HepG2 (cell line): ENCODE measurements at regions not wholly inside any gene's neighbourhood (a gene's known extent, or its start where the extent isn't known, plus 50 kb on each side); places are given as distances from the start of the nearest gene placed in this dataset.
A peak's percentile ranks its signal among the peaks of the same experiment; 100 is the strongest.

Source experiments
- ATAC-seq: fragments of 200-7000 bp; cut with Tn5 transposase; 3 replicates; pipeline ENCODE4 v1.9.1; 2020; ENCODE audit warnings: mild to moderate bottlenecking, moderate library complexity
- BruUV-seq: library from RNA; stranded (reverse); fragments of 400-500 nt; replicated peaks from 2 replicates; lab custom pipeline; 2021; lab: Mats Ljungman, UMichigan
- CTCF ChIA-PET: fragments of 300-600 bp; formaldehyde crosslinking; extraction: SDS; loops from one replicate; lab custom pipeline; 2021; ENCODE audit warnings: low total read pairs, inconsistent platforms, low intra/inter-chr PET ratio; lab: Yijun Ruan, JAX
- POLR2A ChIA-PET: fragments of 350-600 bp; sonication (Branson Sonifier 250); formaldehyde crosslinking; loops from one replicate; lab custom pipeline; 2020; ENCODE audit warnings: antibody characterized with exemption, inconsistent platforms; lab: Yijun Ruan, JAX
- DNase-seq: peaks from one replicate; pipeline ENCODE4 v3.0.0-alpha.2; 2015; ENCODE audit warnings: low spot score
- FAIRE-seq: peaks from 3 replicates; lab custom pipeline; 2011; peaks lifted over from hg19 to GRCh38; lab: Jason Lieb, UNC
- H2AFZ ChIP-seq: one replicate; pipeline ENCODE4 v1.6.1; 2011; ENCODE audit warnings: low read length, inconsistent platforms
- H3K27ac ChIP-seq: fragments of 300-600 bp; 3 replicates; pipeline ENCODE4 v1.8.0; 2011; ENCODE audit warnings: mixed run types, mild to moderate bottlenecking, mixed read lengths, low read length, inconsistent platforms; ENCODE audit not compliant: insufficient read depth; ENCODE audit errors: extremely low read length
- H3K27me3 ChIP-seq, 2 experiments: fragments of 200-600 bp in 1 of 2; 2 replicates in 1 of 2; 3 replicates in 1 of 2; pipeline versions ENCODE4 v1.6.0 to v1.8.0; 2011; ENCODE audit warnings: low read length in 2 of 2, mild to moderate bottlenecking in 2 of 2, moderate library complexity in 2 of 2, inconsistent platforms in 1 of 2; ENCODE audit not compliant: insufficient read depth in 2 of 2, control insufficient read depth in 1 of 2
- H3K36me3 ChIP-seq, 2 experiments: fragments of 200-600 bp in 1 of 2; replicated peaks in 1 of 2; 2 replicates in 1 of 2; 3 replicates in 1 of 2; pipeline versions ENCODE4 v1.5.1 to v1.8.0; 2011; ENCODE audit warnings: low read length in 2 of 2, inconsistent platforms in 1 of 2; ENCODE audit not compliant: insufficient read depth in 2 of 2, control insufficient read depth in 1 of 2
- H3K4me1 ChIP-seq: 2 replicates; pipeline ENCODE4 v1.5.1; 2012; ENCODE audit warnings: low read length, inconsistent platforms; ENCODE audit not compliant: insufficient read depth
- H3K4me2 ChIP-seq: 2 replicates; pipeline ENCODE4 v1.6.0; 2011; ENCODE audit warnings: low read depth, low read length, inconsistent platforms
- H3K4me3 ChIP-seq, 3 experiments: fragments of 200-600 bp in 1 of 3; sonication (generic), shearing (Covaris generic) in 1 of 3; replicated peaks in 1 of 3; 2 replicates each; pipeline ENCODE4 v1.5.1; 2011 to 2016; ENCODE audit warnings: low read length in 3 of 3, inconsistent platforms in 2 of 3, low read depth in 2 of 3, mild to moderate bottlenecking in 2 of 3, control low read depth in 1 of 3, mixed read lengths in 1 of 3; ENCODE audit not compliant: insufficient read depth in 1 of 3
- H3K79me2 ChIP-seq: one replicate; pipeline ENCODE4 v1.6.1; 2011; ENCODE audit warnings: low read length, inconsistent platforms; ENCODE audit not compliant: insufficient read depth
- H3K9ac ChIP-seq: 2 replicates; pipeline ENCODE4 v1.6.0; 2011; ENCODE audit warnings: mild to moderate bottlenecking, low read depth, low read length, inconsistent platforms; ENCODE audit not compliant: insufficient read depth
- H3K9me3 ChIP-seq: 2 replicates; pipeline ENCODE4 v1.5.1; 2012; ENCODE audit warnings: mild to moderate bottlenecking, low read length
- H4K20me1 ChIP-seq: 2 replicates; pipeline ENCODE4 v1.6.0; 2011; ENCODE audit warnings: inconsistent platforms, mild to moderate bottlenecking, low read length, moderate library complexity; ENCODE audit not compliant: insufficient read depth
- ARNTL ChIP-seq: sonication (generic); formaldehyde crosslinking; IDR thresholded peaks from 2 replicates; pipeline ENCODE4 v1.4.0; 2020; ENCODE audit warnings: mild to moderate bottlenecking, missing genetic modification reagents
- ATRX ChIP-seq: sonication (generic); formaldehyde crosslinking; IDR thresholded peaks from 2 replicates; pipeline ENCODE4 v1.4.0; 2020; ENCODE audit warnings: missing genetic modification reagents, borderline replicate concordance
- BHLHE40 ChIP-seq: IDR thresholded peaks from 2 replicates; pipeline ENCODE4 v1.6.1; 2011; ENCODE audit warnings: low read length, improper control_type of control experiment
- ELF1 ChIP-seq: sonication (generic); formaldehyde crosslinking; IDR thresholded peaks from 2 replicates; pipeline ENCODE4 v1.4.0; 2020; ENCODE audit warnings: missing genetic modification reagents
- HDAC2 ChIP-seq: sonication (generic); formaldehyde crosslinking; IDR thresholded peaks from 2 replicates; pipeline ENCODE4 v1.4.0; 2020; ENCODE audit warnings: missing genetic modification reagents
- MAFF ChIP-seq: IDR thresholded peaks from 2 replicates; pipeline ENCODE4 v1.6.1; 2011; ENCODE audit warnings: low read depth, low read length, improper control_type of control experiment
- MAFK ChIP-seq, 2 experiments: IDR thresholded peaks in 1 of 2; conservative IDR thresholded peaks in 1 of 2; 2 replicates each; pipeline ENCODE4 v1.6.1; 2011; ENCODE audit warnings: improper control_type of control experiment in 2 of 2, low read length in 2 of 2
- SETDB1 ChIP-seq: sonication (generic); formaldehyde crosslinking; IDR thresholded peaks from 2 replicates; pipeline ENCODE4 v1.5.1; 2020; ENCODE audit warnings: missing genetic modification reagents, mild to moderate bottlenecking, borderline replicate concordance
- SP140L ChIP-seq: sonication (generic); formaldehyde crosslinking; IDR thresholded peaks from 2 replicates; pipeline ENCODE4 v1.4.0; 2020; ENCODE audit warnings: missing genetic modification reagents, borderline replicate concordance
- U2AF2 ChIP-seq: fragments of 200-400 bp; formaldehyde crosslinking; IDR thresholded peaks from 2 replicates; pipeline ENCODE4 v1.6.1; 2017; ENCODE audit warnings: low read depth, mild to moderate bottlenecking, low read length
- XRCC5 ChIP-seq: fragments of 200-400 bp; formaldehyde crosslinking; optimal IDR thresholded peaks from 2 replicates; pipeline ENCODE3; 2017; ENCODE audit warnings: mild to moderate bottlenecking, low read length
- ZNF24 ChIP-seq: fragments of 450-650 bp; IDR thresholded peaks from 2 replicates; pipeline ENCODE4 v1.6.1; 2017; ENCODE audit warnings: antibody characterized with exemption, mild to moderate bottlenecking
- ZNF274 ChIP-seq: sonication (generic); formaldehyde crosslinking; IDR thresholded peaks from 2 replicates; pipeline ENCODE4 v1.5.1; 2020; ENCODE audit warnings: mild to moderate bottlenecking, missing genetic modification reagents
- ZNF33B ChIP-seq: sonication (generic); formaldehyde crosslinking; IDR thresholded peaks from 2 replicates; pipeline ENCODE4 v1.5.1; 2020; ENCODE audit warnings: mild to moderate bottlenecking, missing genetic modification reagents
- ZNF614 ChIP-seq: IDR thresholded peaks from 2 replicates; pipeline ENCODE4 v1.6.1; 2018; ENCODE audit warnings: missing biosample characterization, missing genetic modification reagents, inconsistent platforms, borderline replicate concordance
- whole genome bisulfite sequencing: methylation state at CpG from one replicate; pipeline ENCODE4 v1.1.6; 2017; ENCODE audit warnings: low lambda C conversion rate; 5-methylcytosine and 5-hydroxymethylcytosine counted together
- in situ Hi-C: cut with HindIII; loops from 2 replicates; pipeline ENCODE4 v1.10.0; 2017; ENCODE audit warnings: low pct_unique_long_range_greater_than_20kb; ENCODE audit not compliant: extremely low pct_ligation_motif_present
- intact Hi-C: fragments of 100-400 bp; cut with micrococcal nuclease; formaldehyde crosslinking; loops from one replicate; pipeline ENCODE4 v1.10.0; 2022; ENCODE audit not compliant: unreplicated experiment
- TF ChIP-seq, protein P1 (sequence below): sonication (generic); formaldehyde crosslinking; IDR thresholded peaks from 2 replicates; pipeline ENCODE4 v1.5.0; 2020; ENCODE audit warnings: missing genetic modification reagents
- TF ChIP-seq, protein P2 (sequence below): sonication (generic); formaldehyde crosslinking; IDR thresholded peaks from 2 replicates; pipeline ENCODE4 v1.8.0; 2022; ENCODE audit warnings: low read depth, missing genetic modification reagents

DNA sequence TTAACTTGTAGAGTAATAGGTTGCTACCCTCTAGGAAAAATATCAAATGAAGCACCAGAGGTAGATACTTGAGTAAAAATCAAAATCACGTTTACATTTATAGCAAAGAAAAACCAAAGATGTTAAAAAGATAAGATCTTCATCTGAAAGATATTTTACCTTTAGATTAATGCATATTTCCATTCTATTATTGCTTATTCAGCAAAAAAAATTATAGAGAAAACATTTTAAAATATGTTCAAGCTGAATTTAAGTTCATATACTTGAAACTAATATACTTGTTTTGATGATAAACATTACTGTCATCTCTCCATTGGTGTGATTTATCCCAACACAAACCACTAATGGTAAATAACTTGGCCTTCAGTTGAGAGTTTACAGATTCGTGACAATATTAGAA lies 422.3 kb downstream of the CAAP1 start:
- no peak for ATAC-seq
- TF ChIP-seq XRCC5 (no peak), BHLHE40 (no peak), MAFK (conservative IDR thresholded peaks at IDR 0.05 in 1 of 2, IDR thresholded peaks at IDR 0.05 in 1 of 2; ENCODE audit: low read length in 2 of 2) (peak; percentile 84 to 98), MAFF (peak; percentile 92), ELF1 (CRISPR knock-in tag) (no peak)
- TF ChIP-seq, protein P1, sequence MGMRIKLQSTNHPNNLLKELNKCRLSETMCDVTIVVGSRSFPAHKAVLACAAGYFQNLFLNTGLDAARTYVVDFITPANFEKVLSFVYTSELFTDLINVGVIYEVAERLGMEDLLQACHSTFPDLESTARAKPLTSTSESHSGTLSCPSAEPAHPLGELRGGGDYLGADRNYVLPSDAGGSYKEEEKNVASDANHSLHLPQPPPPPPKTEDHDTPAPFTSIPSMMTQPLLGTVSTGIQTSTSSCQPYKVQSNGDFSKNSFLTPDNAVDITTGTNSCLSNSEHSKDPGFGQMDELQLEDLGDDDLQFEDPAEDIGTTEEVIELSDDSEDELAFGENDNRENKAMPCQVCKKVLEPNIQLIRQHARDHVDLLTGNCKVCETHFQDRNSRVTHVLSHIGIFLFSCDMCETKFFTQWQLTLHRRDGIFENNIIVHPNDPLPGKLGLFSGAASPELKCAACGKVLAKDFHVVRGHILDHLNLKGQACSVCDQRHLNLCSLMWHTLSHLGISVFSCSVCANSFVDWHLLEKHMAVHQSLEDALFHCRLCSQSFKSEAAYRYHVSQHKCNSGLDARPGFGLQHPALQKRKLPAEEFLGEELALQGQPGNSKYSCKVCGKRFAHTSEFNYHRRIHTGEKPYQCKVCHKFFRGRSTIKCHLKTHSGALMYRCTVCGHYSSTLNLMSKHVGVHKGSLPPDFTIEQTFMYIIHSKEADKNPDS (CRISPR knock-in tag) = no peak
- TF ChIP-seq, all 625 proteins: peak for 2
- Histone ChIP-seq H4K20me1 (no peaks in the 10 kb centered on the region), H3K4me1 (no peaks in the 10 kb centered on the region), H3K4me2 (no peak overlapping the region), H3K27ac (no peak overlapping the region), H3K36me3 (no peaks in the 10 kb centered on the region), H3K79me2 (no peaks in the 10 kb centered on the region), H3K9me3 (no peaks in the 10 kb centered on the region), H3K4me3 (no peak overlapping the region), H3K27me3 (no peaks in the 10 kb centered on the region), H3K9ac (no peak overlapping the region), H2AFZ (no peak overlapping the region)
- intact Hi-C loops (no loop called here), in situ Hi-C loops (no loop called here)
- WGBS = 2% methylated on average over 2 of the region's 2 CpGs
- ChIA-PET POLR2A (no interaction called here), CTCF (no interaction called here)
- DNase-seq (no peak), FAIRE-seq (no peak)
- no TSS peak for BruUV-seq

DNA sequence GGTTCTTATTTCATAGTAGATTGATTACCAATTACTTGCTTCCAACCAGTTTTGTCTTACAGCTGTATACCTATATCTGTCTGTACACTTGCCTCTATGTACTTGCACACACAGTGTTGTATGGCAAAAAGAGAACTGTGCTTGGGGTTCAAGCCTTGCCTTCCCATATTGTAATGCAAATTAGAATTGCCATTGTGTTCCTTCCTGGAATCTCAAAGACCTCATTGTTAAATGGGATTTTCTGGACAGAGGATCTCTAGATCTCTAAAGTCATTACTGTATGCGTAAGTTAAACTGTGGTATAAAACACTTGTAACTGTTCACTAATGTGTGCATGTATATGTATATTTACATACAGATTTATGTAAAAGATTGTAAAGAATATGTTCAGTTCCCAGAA lies 428.8 kb downstream of the CAAP1 start:
- no peak for ATAC-seq
- no peaks in the 10 kb centered on the region for H3K79me2 ChIP-seq
- FAIRE-seq = no peak
- no peaks in the 10 kb centered on the region for H3K4me1 ChIP-seq
- POLR2A ChIA-PET = no interaction called here
- H3K4me3 ChIP-seq = no peak overlapping the region
- H3K27ac ChIP-seq = no peak overlapping the region
- no peaks in the 10 kb centered on the region for H3K36me3 ChIP-seq
- H3K9ac ChIP-seq = no peak overlapping the region
- no peak for DNase-seq
- no peaks in the 10 kb centered on the region for H4K20me1 ChIP-seq
- no peak overlapping the region for H2AFZ ChIP-seq
- CTCF ChIA-PET = no interaction called here
- H3K4me2 ChIP-seq = no peak overlapping the region
- BruUV-seq = no TSS peak
- TF ChIP-seq SP140L (CRISPR knock-in tag) (no peak), U2AF2 (no peak), HDAC2 (no peak), SETDB1 (no peak), ARNTL (CRISPR knock-in tag) (no peak), ZNF33B (no peak), ZNF24 (no peak), ATRX (CRISPR knock-in tag) (no peak), ZNF614 (CRISPR knock-in tag) (no peak), ZNF274 (CRISPR knock-in tag) (no peak)
- TF ChIP-seq, protein P2, sequence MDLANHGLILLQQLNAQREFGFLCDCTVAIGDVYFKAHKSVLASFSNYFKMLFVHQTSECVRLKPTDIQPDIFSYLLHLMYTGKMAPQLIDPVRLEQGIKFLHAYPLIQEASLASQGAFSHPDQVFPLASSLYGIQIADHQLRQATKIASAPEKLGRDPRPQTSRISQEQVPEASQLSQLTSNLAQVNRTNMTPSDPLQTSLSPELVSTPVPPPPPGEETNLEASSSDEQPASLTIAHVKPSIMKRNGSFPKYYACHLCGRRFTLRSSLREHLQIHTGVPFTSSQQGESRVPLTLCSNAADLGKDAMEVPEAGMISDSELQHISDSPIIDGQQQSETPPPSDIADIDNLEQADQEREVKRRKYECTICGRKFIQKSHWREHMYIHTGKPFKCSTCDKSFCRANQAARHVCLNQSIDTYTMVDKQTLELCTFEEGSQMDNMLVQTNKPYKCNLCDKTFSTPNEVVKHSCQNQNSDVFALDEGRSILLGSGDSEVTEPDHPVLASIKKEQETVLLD = no peak
- no peaks in the 10 kb centered on the region for H3K27me3 ChIP-seq
- in situ Hi-C loops = no loop called here
- intact Hi-C loops = no loop called here
- H3K9me3 ChIP-seq = no peaks in the 10 kb centered on the region
- 54% methylated on average over 1 of the region's 1 CpG for whole genome bisulfite sequencing
